Vagina (tissue), 2 donors: ENCODE measurements at regions not wholly inside any gene's neighbourhood (a gene's known extent, or its start where the extent isn't known, plus 50 kb on each side); places are given as distances from the start of the nearest gene placed in this dataset.

ENCODE experiments used
- POLR2AphosphoS5 ChIP-seq, 2 donors: sonication (generic); formaldehyde crosslinking; IDR thresholded peaks; one replicate each; pipeline ENCODE4 v1.9.0; 2017; ENCODE audit warnings: antibody characterized with exemption in 2 of 2, mild to moderate bottlenecking in 2 of 2, low read depth in 1 of 2; ENCODE audit not compliant: insufficient read depth in 1 of 2
- TF ChIP-seq, protein P1 (sequence below), 3 experiments: fragments of 450-650 bp in 2 of 3; fragments of 200-600 bp in 1 of 3; sonication (generic) in 1 of 3; IDR thresholded peaks; one replicate each; pipeline ENCODE4 v1.5.1; 2017 to 2019; ENCODE audit warnings: antibody characterized with exemption in 3 of 3, mild to moderate bottlenecking in 2 of 3, moderate library complexity in 2 of 3

DNA sequence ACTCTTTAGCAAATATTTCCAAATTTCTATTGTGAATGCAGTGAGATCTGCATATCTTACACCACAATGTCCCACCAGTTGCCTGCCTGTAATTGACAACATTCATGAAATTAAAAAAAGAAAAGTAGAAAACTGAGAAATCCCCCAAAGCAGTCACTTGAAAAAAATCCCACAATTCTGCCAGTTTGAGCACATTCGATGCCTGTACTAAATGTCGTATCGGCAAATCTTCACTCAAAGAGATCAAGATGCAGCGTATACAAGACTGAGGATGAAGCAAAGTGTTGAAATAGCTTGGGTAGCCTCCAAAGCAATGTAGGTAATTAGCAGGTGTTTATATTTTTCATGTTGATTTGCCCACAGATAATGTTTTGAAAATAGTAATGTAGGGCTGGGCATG lies 186.7 kb upstream of the ZEB2 start:
- TF ChIP-seq, protein P1, sequence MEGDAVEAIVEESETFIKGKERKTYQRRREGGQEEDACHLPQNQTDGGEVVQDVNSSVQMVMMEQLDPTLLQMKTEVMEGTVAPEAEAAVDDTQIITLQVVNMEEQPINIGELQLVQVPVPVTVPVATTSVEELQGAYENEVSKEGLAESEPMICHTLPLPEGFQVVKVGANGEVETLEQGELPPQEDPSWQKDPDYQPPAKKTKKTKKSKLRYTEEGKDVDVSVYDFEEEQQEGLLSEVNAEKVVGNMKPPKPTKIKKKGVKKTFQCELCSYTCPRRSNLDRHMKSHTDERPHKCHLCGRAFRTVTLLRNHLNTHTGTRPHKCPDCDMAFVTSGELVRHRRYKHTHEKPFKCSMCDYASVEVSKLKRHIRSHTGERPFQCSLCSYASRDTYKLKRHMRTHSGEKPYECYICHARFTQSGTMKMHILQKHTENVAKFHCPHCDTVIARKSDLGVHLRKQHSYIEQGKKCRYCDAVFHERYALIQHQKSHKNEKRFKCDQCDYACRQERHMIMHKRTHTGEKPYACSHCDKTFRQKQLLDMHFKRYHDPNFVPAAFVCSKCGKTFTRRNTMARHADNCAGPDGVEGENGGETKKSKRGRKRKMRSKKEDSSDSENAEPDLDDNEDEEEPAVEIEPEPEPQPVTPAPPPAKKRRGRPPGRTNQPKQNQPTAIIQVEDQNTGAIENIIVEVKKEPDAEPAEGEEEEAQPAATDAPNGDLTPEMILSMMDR (IDR thresholded peaks at IDR 0.05) = no peak
- no peak for TF ChIP-seq POLR2AphosphoS5 (IDR thresholded peaks at IDR 0.05; ENCODE audit: insufficient read depth in 1 of 2, low read depth in 1 of 2)
